Stimulated activated naive B cell treated with anti-CD40 and anti-IgM and Interleukin-4, amounts not matched to agents 10 μg/mL and 1 μg/mL and 100 μg/mL, for 72 hours (primary cell): ENCODE measurements at regions not wholly inside any gene's neighbourhood (a gene's known extent, or its start where the extent isn't known, plus 50 kb on each side); places are given as distances from the start of the nearest gene placed in this dataset.

Source experiments
- ATAC-seq, 2 donors: fragments of 150-1000 bp; cut with Tn5 transposase; replicated peaks; 2 replicates each; pipeline ENCODE4 v1.10.0; 2021; ENCODE audit warnings: moderate library complexity in 1 of 2
- DNase-seq: peaks from one replicate; pipeline ENCODE4 v3.0.0; 2021
- H3K27ac Mint-ChIP-seq: one replicate; pipeline ENCODE4 v1.8.0; 2022; ENCODE audit warnings: mild to moderate bottlenecking, mixed read lengths
- H3K27me3 Mint-ChIP-seq, 2 donors: one replicate each; pipeline ENCODE4 v1.8.0; 2022; ENCODE audit warnings: mixed read lengths in 2 of 2
- H3K36me3 Mint-ChIP-seq, 2 donors: one replicate each; pipeline ENCODE4 v1.8.0; 2022; ENCODE audit warnings: mixed read lengths in 2 of 2, mild to moderate bottlenecking in 1 of 2
- H3K4me1 Mint-ChIP-seq, 2 donors: one replicate each; pipeline ENCODE4 v1.8.0; 2022; ENCODE audit warnings: mixed read lengths in 2 of 2, mild to moderate bottlenecking in 1 of 2
- H3K4me3 Mint-ChIP-seq, 2 donors: one replicate each; pipeline ENCODE4 v1.8.0; 2022; ENCODE audit warnings: mild to moderate bottlenecking in 2 of 2, mixed read lengths in 2 of 2, moderate library complexity in 1 of 2
- H3K9me3 Mint-ChIP-seq, 2 donors: one replicate each; pipeline ENCODE4 v1.8.0; 2022; ENCODE audit warnings: mixed read lengths in 2 of 2, mild to moderate bottlenecking in 1 of 2

- DNase-seq (no peak), ATAC-seq (no peak)
- H3K27ac Mint-ChIP-seq: no peak overlapping the region
- H3K9me3 Mint-ChIP-seq: peaks cover 0 to 2% of the 10 kb centered on the region in 2 donors
- no peak overlapping the region for H3K4me3 Mint-ChIP-seq
- H3K4me1 Mint-ChIP-seq: no peaks in the 10 kb centered on the region
- no peaks in the 10 kb centered on the region for H3K27me3 Mint-ChIP-seq
- no peaks in the 10 kb centered on the region for H3K36me3 Mint-ChIP-seq
Measured at GRCh38 chr2:104620801-104621200, 233.1 kb upstream of the POU3F3 start.

GRCh38 chr2:104635608-104636007 is 218.3 kb upstream of the POU3F3 start:
- Mint-ChIP-seq H3K4me1 (no peaks in the 10 kb centered on the region), H3K36me3 (no peaks in the 10 kb centered on the region), H3K27ac (no peak overlapping the region), H3K4me3 (no peak overlapping the region), H3K27me3 (no peaks in the 10 kb centered on the region), H3K9me3 (no peaks in the 10 kb centered on the region)
- DNase-seq: no peak
- ATAC-seq: no peak

- ATAC-seq: no peak
- no peaks in the 10 kb centered on the region for H3K36me3 Mint-ChIP-seq
- DNase-seq: no peak
- H3K4me3 Mint-ChIP-seq: no peak overlapping the region
- no peak overlapping the region for H3K27ac Mint-ChIP-seq
- H3K27me3 Mint-ChIP-seq: no peaks in the 10 kb centered on the region
- no peaks in the 10 kb centered on the region for H3K4me1 Mint-ChIP-seq
- no peaks in the 10 kb centered on the region for H3K9me3 Mint-ChIP-seq
Measured at GRCh38 chr2:104638190-104638858, 215.6 kb upstream of the POU3F3 start.

- no peak for DNase-seq
- ATAC-seq: no peak
- Mint-ChIP-seq H3K9me3 (no peaks in the 10 kb centered on the region), H3K27ac (no peak overlapping the region), H3K36me3 (no peaks in the 10 kb centered on the region), H3K4me1 (no peaks in the 10 kb centered on the region), H3K27me3 (no peaks in the 10 kb centered on the region), H3K4me3 (no peak overlapping the region)
Measured at GRCh38 chr2:104638859-104639202, 215.1 kb upstream of the POU3F3 start.

- ATAC-seq: no peak
- H3K36me3 Mint-ChIP-seq: no peaks in the 10 kb centered on the region
- no peaks in the 10 kb centered on the region for H3K9me3 Mint-ChIP-seq
Measured at GRCh38 chr2:104641786-104642185, 212.1 kb upstream of the POU3F3 start.

GRCh38 chr2:104648376-104648775 is 205.5 kb upstream of the POU3F3 start:
- H3K9me3 Mint-ChIP-seq: no peaks in the 10 kb centered on the region
- no peak overlapping the region for H3K4me3 Mint-ChIP-seq
- DNase-seq: no peak
- H3K27ac Mint-ChIP-seq: no peak overlapping the region
- no peak for ATAC-seq
- H3K36me3 Mint-ChIP-seq: no peaks in the 10 kb centered on the region
- H3K4me1 Mint-ChIP-seq: no peaks in the 10 kb centered on the region
- no peaks in the 10 kb centered on the region for H3K27me3 Mint-ChIP-seq

More at GRCh38 chr2:104641786-104642185, 212.1 kb upstream of the POU3F3 start:
- Mint-ChIP-seq H3K4me3 (no peak overlapping the region), H3K4me1 (no peaks in the 10 kb centered on the region), H3K27me3 (no peaks in the 10 kb centered on the region), H3K27ac (no peak overlapping the region)
- no peak for DNase-seq

GRCh38 chr2:104649866-104650265 is 204.0 kb upstream of the POU3F3 start:
- Mint-ChIP-seq H3K9me3 (no peaks in the 10 kb centered on the region), H3K36me3 (no peaks in the 10 kb centered on the region), H3K27me3 (peaks cover 0 to 2% of the 10 kb centered on the region in 2 donors), H3K4me3 (no peak overlapping the region), H3K4me1 (no peaks in the 10 kb centered on the region), H3K27ac (no peak overlapping the region)
- DNase-seq (no peak), ATAC-seq (no peak)

GRCh38 chr2:104650405-104650996 is 203.4 kb upstream of the POU3F3 start:
- no peak for DNase-seq
- H3K27ac Mint-ChIP-seq: peak overlapping the region; percentile 79
- no peaks in the 10 kb centered on the region for H3K9me3 Mint-ChIP-seq
- no peak for ATAC-seq
- H3K27me3 Mint-ChIP-seq: peaks cover 0 to 4% of the 10 kb centered on the region in 2 donors
- H3K36me3 Mint-ChIP-seq: no peaks in the 10 kb centered on the region
- no peak overlapping the region for H3K4me3 Mint-ChIP-seq
- H3K4me1 Mint-ChIP-seq: no peaks in the 10 kb centered on the region

GRCh38 chr2:104654811-104655210 is 199.1 kb upstream of the POU3F3 start:
- H3K36me3 Mint-ChIP-seq: no peaks in the 10 kb centered on the region
- no peak overlapping the region for H3K27ac Mint-ChIP-seq
- H3K4me3 Mint-ChIP-seq: no peak overlapping the region
- no peak for ATAC-seq
- H3K4me1 Mint-ChIP-seq: peaks cover 2 to 9% of the 10 kb centered on the region in 2 donors
- H3K27me3 Mint-ChIP-seq: peaks cover 13 to 16% of the 10 kb centered on the region in 2 donors
- DNase-seq: no peak
- no peaks in the 10 kb centered on the region for H3K9me3 Mint-ChIP-seq

- no peak overlapping the region for H3K4me3 Mint-ChIP-seq
- H3K27me3 Mint-ChIP-seq: peaks cover 13 to 30% of the 10 kb centered on the region in 2 donors
- no peak for DNase-seq
- no peaks in the 10 kb centered on the region for H3K36me3 Mint-ChIP-seq
- H3K27ac Mint-ChIP-seq: no peak overlapping the region
- no peaks in the 10 kb centered on the region for H3K9me3 Mint-ChIP-seq
- ATAC-seq: no peak
- H3K4me1 Mint-ChIP-seq: peaks cover 2 to 9% of the 10 kb centered on the region in 2 donors
Measured at GRCh38 chr2:104656571-104657163, 197.2 kb upstream of the POU3F3 start.

GRCh38 chr2:104658144-104658835 is 195.6 kb upstream of the POU3F3 start:
- Mint-ChIP-seq H3K27ac (no peak overlapping the region), H3K27me3 (peaks cover 13 to 30% of the 10 kb centered on the region in 2 donors), H3K4me3 (peak overlapping the region in 1 of 2 donors; percentile 35), H3K9me3 (no peaks in the 10 kb centered on the region), H3K4me1 (peaks cover 2 to 9% of the 10 kb centered on the region in 2 donors), H3K36me3 (no peaks in the 10 kb centered on the region)
- ATAC-seq (peak; percentile 55 to 61), DNase-seq (no peak)

GRCh38 chr2:104658904-104659591 is 194.9 kb upstream of the POU3F3 start:
- peak overlapping the region in 1 of 2 donors; percentile 54 for H3K4me3 Mint-ChIP-seq
- peaks cover 13 to 30% of the 10 kb centered on the region in 2 donors for H3K27me3 Mint-ChIP-seq
- H3K9me3 Mint-ChIP-seq: no peaks in the 10 kb centered on the region
- DNase-seq (no peak), ATAC-seq (peak in 1 of 2 donors; percentile 21)
- H3K27ac Mint-ChIP-seq: no peak overlapping the region
- H3K4me1 Mint-ChIP-seq: peaks cover 2 to 9% of the 10 kb centered on the region in 2 donors
- H3K36me3 Mint-ChIP-seq: no peaks in the 10 kb centered on the region

- DNase-seq (no peak), ATAC-seq (no peak)
- Mint-ChIP-seq H3K4me3 (no peak overlapping the region), H3K27me3 (peaks cover 9 to 30% of the 10 kb centered on the region in 2 donors), H3K36me3 (no peaks in the 10 kb centered on the region), H3K27ac (no peak overlapping the region), H3K9me3 (peaks cover 0 to 1% of the 10 kb centered on the region in 2 donors), H3K4me1 (peaks cover 2 to 9% of the 10 kb centered on the region in 2 donors)
Measured at GRCh38 chr2:104660991-104661390, 192.9 kb upstream of the POU3F3 start.

GRCh38 chr2:104664672-104665071 is 189.2 kb upstream of the POU3F3 start:
- H3K27ac Mint-ChIP-seq: no peak overlapping the region
- no peak overlapping the region for H3K4me3 Mint-ChIP-seq
- peaks cover 0 to 1% of the 10 kb centered on the region in 2 donors for H3K9me3 Mint-ChIP-seq
- H3K27me3 Mint-ChIP-seq: peaks cover 0 to 13% of the 10 kb centered on the region in 2 donors
- H3K36me3 Mint-ChIP-seq: no peaks in the 10 kb centered on the region
- ATAC-seq: no peak
- no peaks in the 10 kb centered on the region for H3K4me1 Mint-ChIP-seq
- DNase-seq: no peak
